Thoracic aorta (tissue), 2 donors: ENCODE measurements at regions not wholly inside any gene's neighbourhood (a gene's known extent, or its start where the extent isn't known, plus 50 kb on each side); places are given as distances from the start of the nearest gene placed in this dataset.

Source experiments
- ATAC-seq: fragments of 150-250 bp; one replicate; pipeline ENCODE4 v1.8.0; 2017; ENCODE audit warnings: low read depth; ENCODE audit not compliant: insufficient number of reproducible peaks, low FRiP score
- DNase-seq: peaks from one replicate; pipeline ENCODE4 v3.0.0-alpha.2; 2020; ENCODE audit warnings: low spot score
- H3K27ac ChIP-seq, 2 donors: fragments of 200-600 bp; sonication (generic); 1 replicate in 1 of 2; 2 replicates in 1 of 2; pipeline ENCODE4 v1.5.1; 2016; ENCODE audit warnings: mild to moderate bottlenecking in 2 of 2, moderate library complexity in 2 of 2
- H3K27me3 ChIP-seq: fragments of 200-600 bp; sonication (generic); replicated peaks from 2 replicates; pipeline ENCODE4 v1.6.0; 2016; ENCODE audit warnings: mild to moderate bottlenecking; ENCODE audit not compliant: insufficient read depth
- H3K36me3 ChIP-seq: fragments of 200-600 bp; sonication (generic); one replicate; pipeline ENCODE4 v1.5.1; 2016
- H3K4me1 ChIP-seq, 2 donors: fragments of 200-600 bp; sonication (generic); 1 replicate in 1 of 2; 2 replicates in 1 of 2; pipeline versions ENCODE4 v1.5.1 to v1.6.0; 2016; ENCODE audit warnings: low read depth in 2 of 2, mild to moderate bottlenecking in 1 of 2; ENCODE audit not compliant: control insufficient read depth in 1 of 2
- H3K4me3 ChIP-seq: fragments of 200-600 bp; sonication (generic); 2 replicates; pipeline ENCODE4 v1.5.1; 2016; ENCODE audit warnings: mild to moderate bottlenecking
- H3K9me3 ChIP-seq: fragments of 200-600 bp; sonication (generic); 2 replicates; pipeline ENCODE4 v1.5.1; 2016
- TF ChIP-seq, protein P1 (sequence below): fragments of 200-600 bp; sonication (generic); IDR thresholded peaks from one replicate; pipeline ENCODE4 v1.5.1; 2019; ENCODE audit warnings: antibody characterized with exemption

DNA sequence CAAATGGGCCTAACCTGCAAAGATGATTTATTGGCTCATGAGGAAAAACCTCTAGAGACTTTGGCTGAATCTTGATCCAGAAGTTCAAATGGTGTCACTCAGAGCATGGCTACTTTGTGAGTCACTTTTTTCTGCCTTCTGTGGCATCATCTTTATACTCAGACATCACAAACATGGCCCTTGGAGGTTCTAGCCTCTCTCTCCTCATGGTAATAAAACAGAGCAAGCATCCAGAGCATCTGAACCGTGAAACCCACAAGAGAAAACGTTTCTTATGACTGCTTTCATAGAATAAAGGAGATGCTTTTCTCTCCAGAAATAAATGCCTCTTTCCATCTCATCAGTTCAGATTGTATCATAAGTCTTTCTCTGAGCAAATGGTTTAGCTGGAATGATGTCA, 780.3 kb downstream of the KCTD16 start:
- TF ChIP-seq, protein P1, sequence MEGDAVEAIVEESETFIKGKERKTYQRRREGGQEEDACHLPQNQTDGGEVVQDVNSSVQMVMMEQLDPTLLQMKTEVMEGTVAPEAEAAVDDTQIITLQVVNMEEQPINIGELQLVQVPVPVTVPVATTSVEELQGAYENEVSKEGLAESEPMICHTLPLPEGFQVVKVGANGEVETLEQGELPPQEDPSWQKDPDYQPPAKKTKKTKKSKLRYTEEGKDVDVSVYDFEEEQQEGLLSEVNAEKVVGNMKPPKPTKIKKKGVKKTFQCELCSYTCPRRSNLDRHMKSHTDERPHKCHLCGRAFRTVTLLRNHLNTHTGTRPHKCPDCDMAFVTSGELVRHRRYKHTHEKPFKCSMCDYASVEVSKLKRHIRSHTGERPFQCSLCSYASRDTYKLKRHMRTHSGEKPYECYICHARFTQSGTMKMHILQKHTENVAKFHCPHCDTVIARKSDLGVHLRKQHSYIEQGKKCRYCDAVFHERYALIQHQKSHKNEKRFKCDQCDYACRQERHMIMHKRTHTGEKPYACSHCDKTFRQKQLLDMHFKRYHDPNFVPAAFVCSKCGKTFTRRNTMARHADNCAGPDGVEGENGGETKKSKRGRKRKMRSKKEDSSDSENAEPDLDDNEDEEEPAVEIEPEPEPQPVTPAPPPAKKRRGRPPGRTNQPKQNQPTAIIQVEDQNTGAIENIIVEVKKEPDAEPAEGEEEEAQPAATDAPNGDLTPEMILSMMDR, result no peak
- Histone ChIP-seq H3K27ac (no peak overlapping the region), H3K27me3 (no peaks in the 10 kb centered on the region), H3K9me3 (no peaks in the 10 kb centered on the region), H3K4me1 (no peaks in the 10 kb centered on the region), H3K36me3 (no peaks in the 10 kb centered on the region), H3K4me3 (no peak overlapping the region)
- ATAC-seq (no peak), DNase-seq (no peak)

DNA sequence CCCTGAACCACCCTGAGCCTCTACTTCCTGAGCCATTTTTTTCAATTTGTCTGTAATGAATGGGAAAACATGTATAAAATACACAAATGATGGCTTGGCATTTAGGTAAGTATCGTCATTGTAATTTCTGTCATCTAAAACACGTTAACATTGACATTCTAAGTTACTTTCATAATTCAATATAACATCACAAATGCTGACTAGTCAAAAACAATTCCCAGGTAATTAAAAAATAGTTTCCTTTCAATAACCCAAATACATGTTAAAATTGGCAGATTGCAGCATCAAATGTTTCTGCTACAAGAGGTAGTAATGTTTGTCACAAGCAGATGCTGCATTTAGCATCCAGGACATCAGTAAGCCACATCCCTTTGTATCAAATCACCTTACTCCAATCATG, 776.4 kb downstream of the KCTD16 start:
- no peak for DNase-seq
- Histone ChIP-seq H3K9me3 (no peaks in the 10 kb centered on the region), H3K27me3 (no peaks in the 10 kb centered on the region), H3K27ac (no peak overlapping the region), H3K36me3 (no peaks in the 10 kb centered on the region), H3K4me1 (no peaks in the 10 kb centered on the region), H3K4me3 (no peak overlapping the region)
- ATAC-seq, result no peak
- TF ChIP-seq, protein P1, result no peak

DNA sequence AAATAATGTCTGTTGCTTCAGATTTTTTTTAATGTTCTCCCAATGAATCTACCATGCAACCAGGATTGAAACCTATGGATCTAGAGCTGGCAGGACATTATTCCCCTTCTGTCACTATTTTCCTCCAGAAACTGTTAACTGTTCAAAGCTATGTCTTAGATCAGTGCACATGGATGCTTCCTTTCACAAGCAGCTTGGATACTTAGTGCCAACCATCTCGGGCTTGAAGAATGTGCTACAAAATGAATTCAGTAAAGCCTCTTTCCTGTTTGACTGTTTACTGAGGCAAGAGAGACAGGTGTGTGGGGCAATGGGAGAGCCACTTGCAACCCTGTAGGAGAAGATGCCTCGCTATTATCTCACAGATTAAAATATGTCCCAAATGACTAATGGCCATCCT, 774.8 kb downstream of the KCTD16 start:
- no peaks in the 10 kb centered on the region for H3K36me3 ChIP-seq
- H3K27me3 ChIP-seq, result no peaks in the 10 kb centered on the region
- TF ChIP-seq, protein P1, result no peak
- no peak for DNase-seq
- H3K4me1 ChIP-seq, result no peaks in the 10 kb centered on the region
- ATAC-seq, result no peak
- no peak overlapping the region for H3K27ac ChIP-seq
- no peaks in the 10 kb centered on the region for H3K9me3 ChIP-seq
- H3K4me3 ChIP-seq, result no peak overlapping the region

DNA sequence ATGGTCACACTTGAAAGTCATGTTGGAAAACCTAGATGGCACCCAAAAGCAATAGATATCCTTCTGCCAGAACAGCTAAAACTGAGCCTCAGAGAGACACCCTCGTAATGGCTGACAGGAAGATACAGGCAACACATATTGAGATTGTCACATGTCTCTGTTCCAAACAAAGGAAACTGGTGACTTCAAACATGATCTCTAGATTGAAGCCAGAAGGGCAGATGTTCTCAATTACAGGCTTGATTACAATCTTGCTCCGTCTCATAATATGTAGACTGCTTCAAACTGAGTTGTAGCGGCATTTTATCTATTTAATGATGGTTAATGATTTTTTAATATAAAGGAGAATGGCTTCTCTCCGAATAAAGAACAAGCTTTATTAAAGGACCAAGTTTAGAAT, 774.3 kb downstream of the KCTD16 start:
- Histone ChIP-seq H3K36me3 (no peaks in the 10 kb centered on the region), H3K4me3 (no peak overlapping the region), H3K27me3 (no peaks in the 10 kb centered on the region), H3K4me1 (no peaks in the 10 kb centered on the region), H3K9me3 (no peaks in the 10 kb centered on the region), H3K27ac (no peak overlapping the region)
- ATAC-seq, result no peak
- TF ChIP-seq, protein P1, result no peak
- DNase-seq, result no peak

DNA sequence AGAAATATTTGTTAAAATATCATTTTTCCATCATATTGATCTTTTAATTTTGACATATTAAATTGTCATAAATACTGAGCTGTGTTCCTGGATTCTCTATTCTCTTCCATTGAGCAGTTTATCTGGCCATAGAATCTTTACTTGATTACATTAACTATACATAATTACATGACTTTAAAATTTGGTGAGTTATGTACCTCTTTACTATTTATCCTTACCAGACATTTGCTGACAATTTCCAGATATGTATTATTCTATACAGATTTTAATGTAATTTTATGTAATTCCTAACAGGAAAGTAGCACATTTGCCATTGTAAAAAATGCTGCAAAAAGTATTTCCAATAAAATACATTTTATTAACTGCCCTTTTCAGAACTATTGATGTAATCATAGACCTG, 770.3 kb downstream of the KCTD16 start:
- H3K9me3 ChIP-seq, result no peaks in the 10 kb centered on the region
- H3K4me3 ChIP-seq, result no peak overlapping the region
- H3K36me3 ChIP-seq, result no peaks in the 10 kb centered on the region
- TF ChIP-seq, protein P1, result no peak
- DNase-seq (no peak), ATAC-seq (no peak)
- H3K4me1 ChIP-seq, result no peaks in the 10 kb centered on the region
- no peaks in the 10 kb centered on the region for H3K27me3 ChIP-seq
- no peak overlapping the region for H3K27ac ChIP-seq
